ENCODE measurements at regions not wholly inside any gene's neighbourhood (a gene's known extent, or its start where the extent isn't known, plus 50 kb on each side); places are given as distances from the start of the nearest gene placed in this dataset.

GRCh38 chr2:45257820-45258219 lies 248.6 kb upstream of the SIX2 start:
- no peaks in the 10 kb centered on the region for H3K36me3 ChIP-seq
- intact Hi-C loops (cut with DNase I; ENCODE audit: low total_unique reads), result no loop called here
- no peak for TF ChIP-seq CTCF (IDR thresholded peaks at IDR 0.05)
- TF ChIP-seq POLR2AphosphoS5 (IDR thresholded peaks at IDR 0.05), result no peak
- TF ChIP-seq POLR2A (IDR thresholded peaks at IDR 0.05), result no peak
- no peak for DNase-seq (ENCODE audit: low spot score in 2 of 2)
- no peak overlapping the region for H3K4me3 ChIP-seq
- H3K9me3 ChIP-seq, result no peaks in the 10 kb centered on the region
- no peaks in the 10 kb centered on the region for H3K4me1 ChIP-seq
- H3K27me3 ChIP-seq, result no peaks in the 10 kb centered on the region
- no peak overlapping the region for H3K27ac ChIP-seq

- DNase-seq (ENCODE audit: low spot score in 2 of 2), result no peak
- Histone ChIP-seq H3K36me3 (no peaks in the 10 kb centered on the region), H3K27ac (no peak overlapping the region), H3K9me3 (no peaks in the 10 kb centered on the region), H3K4me3 (no peak overlapping the region), H3K4me1 (no peaks in the 10 kb centered on the region), H3K27me3 (no peaks in the 10 kb centered on the region)
- intact Hi-C loops (cut with DNase I; ENCODE audit: low total_unique reads), result no loop called here
- no peak for TF ChIP-seq CTCF (IDR thresholded peaks at IDR 0.05)
- no peak for TF ChIP-seq POLR2A (IDR thresholded peaks at IDR 0.05)
- TF ChIP-seq POLR2AphosphoS5 (IDR thresholded peaks at IDR 0.05), result no peak
These were observed 247.8 kb upstream of the SIX2 start for GRCh38 chr2:45256867-45257641.

- Histone ChIP-seq H3K27me3 (no peaks in the 10 kb centered on the region), H3K36me3 (no peaks in the 10 kb centered on the region), H3K9me3 (no peaks in the 10 kb centered on the region), H3K27ac (no peak overlapping the region), H3K4me1 (no peaks in the 10 kb centered on the region), H3K4me3 (no peak overlapping the region)
- intact Hi-C loops (cut with DNase I; ENCODE audit: low total_unique reads), result no loop called here
- TF ChIP-seq POLR2AphosphoS5 (IDR thresholded peaks at IDR 0.05) (no peak), POLR2A (IDR thresholded peaks at IDR 0.05) (no peak), CTCF (IDR thresholded peaks at IDR 0.05) (no peak)
- DNase-seq (ENCODE audit: low spot score in 2 of 2), result no peak
These were observed 247.1 kb upstream of the SIX2 start for GRCh38 chr2:45256173-45256866.

- intact Hi-C loops (cut with DNase I; ENCODE audit: low total_unique reads), result no loop called here
- Histone ChIP-seq H3K27me3 (no peaks in the 10 kb centered on the region), H3K4me1 (no peaks in the 10 kb centered on the region), H3K9me3 (no peaks in the 10 kb centered on the region), H3K4me3 (no peak overlapping the region), H3K27ac (no peak overlapping the region), H3K36me3 (no peaks in the 10 kb centered on the region)
- TF ChIP-seq CTCF (IDR thresholded peaks at IDR 0.05) (no peak), POLR2A (IDR thresholded peaks at IDR 0.05) (no peak), POLR2AphosphoS5 (IDR thresholded peaks at IDR 0.05) (no peak)
- no peak for DNase-seq (ENCODE audit: low spot score in 2 of 2)
These were observed 246.3 kb upstream of the SIX2 start for GRCh38 chr2:45255563-45255962.

GRCh38 chr2:45254025-45254424 lies 244.8 kb upstream of the SIX2 start:
- TF ChIP-seq POLR2A (IDR thresholded peaks at IDR 0.05), result no peak
- no peak for TF ChIP-seq POLR2AphosphoS5 (IDR thresholded peaks at IDR 0.05)
- TF ChIP-seq CTCF (IDR thresholded peaks at IDR 0.05), result no peak
- intact Hi-C loops (cut with DNase I; ENCODE audit: low total_unique reads), result no loop called here
- Histone ChIP-seq H3K27ac (no peak overlapping the region), H3K4me1 (no peaks in the 10 kb centered on the region), H3K27me3 (no peaks in the 10 kb centered on the region), H3K36me3 (no peaks in the 10 kb centered on the region), H3K4me3 (no peak overlapping the region), H3K9me3 (no peaks in the 10 kb centered on the region)
- no peak for DNase-seq (ENCODE audit: low spot score in 2 of 2)

Measured in breast epithelium (tissue), 4 donors.